SK-N-SH treated with all-trans-retinoic acid at 6 μM for 48 hours (cell line): ENCODE measurements at regions not wholly inside any gene's neighbourhood (a gene's known extent, or its start where the extent isn't known, plus 50 kb on each side); places are given as distances from the start of the nearest gene placed in this dataset.

Experiments
- ATAC-seq: fragments of 200-7000 bp; cut with Tn5 transposase; 3 replicates; pipeline ENCODE4 v1.9.1; 2020; ENCODE audit warnings: mild to moderate bottlenecking, moderate library complexity
- ARNTL ChIP-seq: fragments of 450-650 bp; formaldehyde crosslinking; IDR thresholded peaks from 2 replicates; pipeline ENCODE4 v1.5.0; 2020; ENCODE audit warnings: low read depth, mild to moderate bottlenecking, moderate library complexity, borderline replicate concordance
- BACH2 ChIP-seq: fragments of 250-450 bp; sonication (Bioruptor Pico); IDR thresholded peaks from 2 replicates; pipeline ENCODE4 v1.9.0; 2021; ENCODE audit warnings: mild to moderate bottlenecking, borderline replicate concordance
- CSDC2 ChIP-seq: fragments of 250-450 bp; sonication (Bioruptor Pico); IDR thresholded peaks from 2 replicates; pipeline ENCODE4 v1.5.0; 2020; ENCODE audit warnings: mild to moderate bottlenecking, moderate library complexity
- ESRRG ChIP-seq: fragments of 250-450 bp; sonication (Bioruptor Pico); IDR thresholded peaks from 2 replicates; pipeline ENCODE4 v1.6.1; 2021; ENCODE audit warnings: mild to moderate bottlenecking
- GLIS3 ChIP-seq: fragments of 250-450 bp; sonication (Bioruptor Pico); IDR thresholded peaks from 2 replicates; pipeline ENCODE4 v1.5.0; 2020; ENCODE audit warnings: mild to moderate bottlenecking, moderate library complexity
- ISL1 ChIP-seq: fragments of 250-450 bp; sonication (Bioruptor Pico); IDR thresholded peaks from 2 replicates; pipeline ENCODE4 v2.1.2; 2022; ENCODE audit warnings: mild to moderate bottlenecking, moderate library complexity
- PPARA ChIP-seq: fragments of 250-450 bp; sonication (Bioruptor Pico); IDR thresholded peaks from 2 replicates; pipeline ENCODE4 v1.5.0; 2020; ENCODE audit warnings: mild to moderate bottlenecking, borderline replicate concordance
- SNAI2 ChIP-seq: fragments of 250-450 bp; sonication (Bioruptor Pico); IDR thresholded peaks from 2 replicates; pipeline ENCODE4 v1.5.0; 2020; ENCODE audit warnings: mild to moderate bottlenecking, moderate library complexity
- TOX ChIP-seq: fragments of 250-450 bp; sonication (Bioruptor Pico); IDR thresholded peaks from 2 replicates; pipeline ENCODE4 v1.8.0; 2021; ENCODE audit warnings: mild to moderate bottlenecking, moderate library complexity, borderline replicate concordance
- ZC3H10 ChIP-seq: fragments of 250-450 bp; sonication (Bioruptor Pico); IDR thresholded peaks from 2 replicates; pipeline ENCODE4 v1.5.1; 2021; ENCODE audit warnings: mild to moderate bottlenecking, moderate library complexity
- ZFP3 ChIP-seq: fragments of 250-450 bp; sonication (Bioruptor Pico); IDR thresholded peaks from 2 replicates; pipeline ENCODE4 v1.5.0; 2020; ENCODE audit warnings: mild to moderate bottlenecking, moderate library complexity
- ZFP30 ChIP-seq: fragments of 450-650 bp; formaldehyde crosslinking; IDR thresholded peaks from 2 replicates; pipeline ENCODE4 v1.5.0; 2022; ENCODE audit warnings: mild to moderate bottlenecking, moderate library complexity
- ZNF565 ChIP-seq: fragments of 450-650 bp; formaldehyde crosslinking; conservative IDR thresholded peaks from 2 replicates; pipeline ENCODE4 v1.5.0; 2020; ENCODE audit warnings: low read depth, mild to moderate bottlenecking, moderate library complexity
- ZNF70 ChIP-seq: fragments of 450-650 bp; formaldehyde crosslinking; IDR thresholded peaks from 2 replicates; pipeline ENCODE4 v1.5.0; 2020; ENCODE audit warnings: mild to moderate bottlenecking, moderate library complexity
- TF ChIP-seq, protein P1 (sequence below): fragments of 250-450 bp; sonication (Bioruptor Pico); IDR thresholded peaks from 2 replicates; pipeline ENCODE4 v1.8.0; 2021; ENCODE audit warnings: low read depth, mild to moderate bottlenecking, moderate library complexity, borderline replicate concordance
- TF ChIP-seq, protein P2 (sequence below): fragments of 250-450 bp; sonication (Bioruptor Pico); IDR thresholded peaks from 2 replicates; pipeline ENCODE4 v1.8.0; 2020; ENCODE audit warnings: mild to moderate bottlenecking, moderate library complexity, borderline replicate concordance
- TF ChIP-seq, protein P3 (sequence below): fragments of 250-450 bp; sonication (Bioruptor Pico); IDR thresholded peaks from 2 replicates; pipeline ENCODE4 v1.5.1; 2021; ENCODE audit warnings: mild to moderate bottlenecking, moderate library complexity
- TF ChIP-seq, protein P4 (sequence below): fragments of 250-450 bp; sonication (Bioruptor Pico); IDR thresholded peaks from 2 replicates; pipeline ENCODE4 v1.5.0; 2020; ENCODE audit warnings: mild to moderate bottlenecking, moderate library complexity

DNA sequence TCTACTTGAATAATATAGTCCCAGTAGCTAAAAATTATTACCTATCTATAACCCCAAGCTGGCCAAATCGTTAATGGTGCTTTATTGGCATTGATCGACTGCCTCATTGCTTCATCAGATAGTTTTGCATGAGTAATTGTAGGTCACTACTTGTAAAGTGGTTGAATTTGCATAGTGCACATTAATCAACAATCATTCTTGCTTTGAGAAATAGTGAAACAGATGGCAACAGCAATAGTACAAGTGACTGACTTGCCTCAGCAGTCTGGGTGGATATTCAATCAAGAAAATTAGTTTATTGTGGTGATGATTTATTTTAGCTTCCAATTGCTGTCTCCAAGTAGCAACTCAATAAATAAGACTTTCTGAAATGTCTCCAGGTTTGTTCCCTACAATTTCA, 117.8 kb upstream of the NRXN1 start:
- ATAC-seq = no peak

DNA sequence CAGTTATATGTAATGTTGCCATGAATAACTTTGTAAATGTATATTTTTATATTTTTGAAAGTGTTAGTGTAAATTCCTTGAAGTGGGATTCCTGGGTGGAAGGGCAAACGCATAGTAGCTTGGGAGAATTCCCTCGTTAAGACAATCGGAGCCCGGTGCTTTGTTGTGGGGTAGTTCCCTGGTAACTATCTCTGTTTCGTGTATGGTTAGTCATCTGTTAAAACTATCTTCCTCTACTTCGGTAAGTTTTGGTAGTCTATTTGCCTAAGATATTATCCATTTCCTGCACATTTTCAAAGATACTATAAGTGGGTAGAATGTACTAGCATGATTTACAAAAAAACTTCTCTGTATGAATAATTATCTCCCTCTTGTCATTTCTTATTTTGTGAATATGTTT, 113.8 kb upstream of the NRXN1 start:
- TF ChIP-seq CSDC2 (CRISPR knock-in tag) (no peak), TOX (CRISPR knock-in tag) (no peak), ZC3H10 (CRISPR knock-in tag) (no peak), ZNF565 (no peak), ESRRG (no peak)
- TF ChIP-seq, protein P1, sequence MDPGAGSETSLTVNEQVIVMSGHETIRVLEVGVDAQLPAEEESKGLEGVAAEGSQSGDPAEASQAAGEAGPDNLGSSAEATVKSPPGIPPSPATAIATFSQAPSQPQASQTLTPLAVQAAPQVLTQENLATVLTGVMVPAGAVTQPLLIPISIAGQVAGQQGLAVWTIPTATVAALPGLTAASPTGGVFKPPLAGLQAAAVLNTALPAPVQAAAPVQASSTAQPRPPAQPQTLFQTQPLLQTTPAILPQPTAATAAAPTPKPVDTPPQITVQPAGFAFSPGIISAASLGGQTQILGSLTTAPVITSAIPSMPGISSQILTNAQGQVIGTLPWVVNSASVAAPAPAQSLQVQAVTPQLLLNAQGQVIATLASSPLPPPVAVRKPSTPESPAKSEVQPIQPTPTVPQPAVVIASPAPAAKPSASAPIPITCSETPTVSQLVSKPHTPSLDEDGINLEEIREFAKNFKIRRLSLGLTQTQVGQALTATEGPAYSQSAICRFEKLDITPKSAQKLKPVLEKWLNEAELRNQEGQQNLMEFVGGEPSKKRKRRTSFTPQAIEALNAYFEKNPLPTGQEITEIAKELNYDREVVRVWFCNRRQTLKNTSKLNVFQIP (CRISPR knock-in tag) = no peak
- TF ChIP-seq, protein P2, sequence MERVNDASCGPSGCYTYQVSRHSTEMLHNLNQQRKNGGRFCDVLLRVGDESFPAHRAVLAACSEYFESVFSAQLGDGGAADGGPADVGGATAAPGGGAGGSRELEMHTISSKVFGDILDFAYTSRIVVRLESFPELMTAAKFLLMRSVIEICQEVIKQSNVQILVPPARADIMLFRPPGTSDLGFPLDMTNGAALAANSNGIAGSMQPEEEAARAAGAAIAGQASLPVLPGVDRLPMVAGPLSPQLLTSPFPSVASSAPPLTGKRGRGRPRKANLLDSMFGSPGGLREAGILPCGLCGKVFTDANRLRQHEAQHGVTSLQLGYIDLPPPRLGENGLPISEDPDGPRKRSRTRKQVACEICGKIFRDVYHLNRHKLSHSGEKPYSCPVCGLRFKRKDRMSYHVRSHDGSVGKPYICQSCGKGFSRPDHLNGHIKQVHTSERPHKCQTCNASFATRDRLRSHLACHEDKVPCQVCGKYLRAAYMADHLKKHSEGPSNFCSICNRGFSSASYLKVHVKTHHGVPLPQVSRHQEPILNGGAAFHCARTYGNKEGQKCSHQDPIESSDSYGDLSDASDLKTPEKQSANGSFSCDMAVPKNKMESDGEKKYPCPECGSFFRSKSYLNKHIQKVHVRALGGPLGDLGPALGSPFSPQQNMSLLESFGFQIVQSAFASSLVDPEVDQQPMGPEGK = no peak
- TF ChIP-seq, all 23 proteins: peak for 0
- no peak for ATAC-seq

More for the DNA sequence above, 117.8 kb upstream of the NRXN1 start:
- TF ChIP-seq, protein P1 (CRISPR knock-in tag) = no peak
- no peak for TF ChIP-seq TOX (CRISPR knock-in tag)

DNA sequence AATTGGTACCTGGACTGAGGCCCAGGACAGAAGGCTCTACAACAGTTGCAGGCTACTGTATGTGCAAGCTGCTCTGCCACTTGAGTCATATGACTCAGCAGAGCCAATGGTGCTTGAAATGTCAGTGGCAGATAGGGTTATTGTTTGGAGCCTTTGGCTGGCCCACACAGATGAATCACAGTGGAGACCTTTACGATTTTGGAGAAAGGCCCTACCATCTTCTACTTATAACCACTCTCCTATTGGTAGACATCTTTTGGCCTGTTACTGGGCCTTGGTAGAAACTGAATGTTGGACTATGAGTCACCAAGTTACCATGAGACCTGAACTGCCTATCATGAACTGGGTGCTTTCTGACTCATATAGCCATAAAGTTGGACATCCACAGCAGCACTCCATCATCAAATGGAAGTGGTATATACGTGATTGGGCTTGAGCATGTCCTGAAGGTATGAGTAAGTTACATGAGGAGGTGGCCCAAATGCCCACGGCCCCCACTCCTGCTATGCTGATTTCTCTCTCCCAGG, 88.9 kb upstream of the NRXN1 start:
- no peak for TF ChIP-seq ARNTL
- no peak for TF ChIP-seq ZFP30
- no peak for TF ChIP-seq SNAI2 (CRISPR knock-in tag)
- TF ChIP-seq, protein P2 = no peak
- TF ChIP-seq ZC3H10 (CRISPR knock-in tag) = no peak
- TF ChIP-seq BACH2 (CRISPR knock-in tag) = no peak
- TF ChIP-seq CSDC2 (CRISPR knock-in tag) = no peak
- no peak for TF ChIP-seq ZNF70
- no peak for TF ChIP-seq PPARA (CRISPR knock-in tag)
- no peak for TF ChIP-seq ZFP3 (CRISPR knock-in tag)
- TF ChIP-seq, protein P3, sequence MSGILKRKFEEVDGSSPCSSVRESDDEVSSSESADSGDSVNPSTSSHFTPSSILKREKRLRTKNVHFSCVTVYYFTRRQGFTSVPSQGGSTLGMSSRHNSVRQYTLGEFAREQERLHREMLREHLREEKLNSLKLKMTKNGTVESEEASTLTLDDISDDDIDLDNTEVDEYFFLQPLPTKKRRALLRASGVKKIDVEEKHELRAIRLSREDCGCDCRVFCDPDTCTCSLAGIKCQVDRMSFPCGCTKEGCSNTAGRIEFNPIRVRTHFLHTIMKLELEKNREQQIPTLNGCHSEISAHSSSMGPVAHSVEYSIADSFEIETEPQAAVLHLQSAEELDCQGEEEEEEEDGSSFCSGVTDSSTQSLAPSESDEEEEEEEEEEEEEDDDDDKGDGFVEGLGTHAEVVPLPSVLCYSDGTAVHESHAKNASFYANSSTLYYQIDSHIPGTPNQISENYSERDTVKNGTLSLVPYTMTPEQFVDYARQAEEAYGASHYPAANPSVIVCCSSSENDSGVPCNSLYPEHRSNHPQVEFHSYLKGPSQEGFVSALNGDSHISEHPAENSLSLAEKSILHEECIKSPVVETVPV (CRISPR knock-in tag) = no peak
- no peak for TF ChIP-seq ISL1 (CRISPR knock-in tag)
- TF ChIP-seq GLIS3 (CRISPR knock-in tag) = no peak
- no peak for TF ChIP-seq ESRRG
- TF ChIP-seq, protein P4, sequence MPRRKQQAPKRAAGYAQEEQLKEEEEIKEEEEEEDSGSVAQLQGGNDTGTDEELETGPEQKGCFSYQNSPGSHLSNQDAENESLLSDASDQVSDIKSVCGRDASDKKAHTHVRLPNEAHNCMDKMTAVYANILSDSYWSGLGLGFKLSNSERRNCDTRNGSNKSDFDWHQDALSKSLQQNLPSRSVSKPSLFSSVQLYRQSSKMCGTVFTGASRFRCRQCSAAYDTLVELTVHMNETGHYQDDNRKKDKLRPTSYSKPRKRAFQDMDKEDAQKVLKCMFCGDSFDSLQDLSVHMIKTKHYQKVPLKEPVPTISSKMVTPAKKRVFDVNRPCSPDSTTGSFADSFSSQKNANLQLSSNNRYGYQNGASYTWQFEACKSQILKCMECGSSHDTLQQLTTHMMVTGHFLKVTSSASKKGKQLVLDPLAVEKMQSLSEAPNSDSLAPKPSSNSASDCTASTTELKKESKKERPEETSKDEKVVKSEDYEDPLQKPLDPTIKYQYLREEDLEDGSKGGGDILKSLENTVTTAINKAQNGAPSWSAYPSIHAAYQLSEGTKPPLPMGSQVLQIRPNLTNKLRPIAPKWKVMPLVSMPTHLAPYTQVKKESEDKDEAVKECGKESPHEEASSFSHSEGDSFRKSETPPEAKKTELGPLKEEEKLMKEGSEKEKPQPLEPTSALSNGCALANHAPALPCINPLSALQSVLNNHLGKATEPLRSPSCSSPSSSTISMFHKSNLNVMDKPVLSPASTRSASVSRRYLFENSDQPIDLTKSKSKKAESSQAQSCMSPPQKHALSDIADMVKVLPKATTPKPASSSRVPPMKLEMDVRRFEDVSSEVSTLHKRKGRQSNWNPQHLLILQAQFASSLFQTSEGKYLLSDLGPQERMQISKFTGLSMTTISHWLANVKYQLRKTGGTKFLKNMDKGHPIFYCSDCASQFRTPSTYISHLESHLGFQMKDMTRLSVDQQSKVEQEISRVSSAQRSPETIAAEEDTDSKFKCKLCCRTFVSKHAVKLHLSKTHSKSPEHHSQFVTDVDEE = no peak
- no peak for TF ChIP-seq ZNF565
- no peak for ATAC-seq
